Duodenal mucosa (tissue), 2 donors: ENCODE measurements at regions not wholly inside any gene's neighbourhood (a gene's known extent, or its start where the extent isn't known, plus 50 kb on each side); places are given as distances from the start of the nearest gene placed in this dataset.

Experiments used
- H3K27ac ChIP-seq: one replicate; pipeline ENCODE4 v1.7.0; 2013; ENCODE audit warnings: low read depth, low read length
- H3K27me3 ChIP-seq, 2 donors: one replicate each; pipeline ENCODE4 v1.7.0; 2013; ENCODE audit warnings: low read length in 2 of 2, control low read depth in 1 of 2; ENCODE audit not compliant: insufficient read depth in 2 of 2, control insufficient read depth in 1 of 2
- H3K36me3 ChIP-seq, 2 donors: one replicate each; pipeline ENCODE4 v1.7.0; 2013; ENCODE audit warnings: low read length in 2 of 2, control low read depth in 1 of 2; ENCODE audit not compliant: insufficient read depth in 2 of 2, control insufficient read depth in 1 of 2
- H3K4me1 ChIP-seq, 2 donors: one replicate each; pipeline ENCODE4 v1.7.0; 2013; ENCODE audit warnings: low read length in 2 of 2, control low read depth in 1 of 2; ENCODE audit not compliant: insufficient read depth in 2 of 2, control insufficient read depth in 1 of 2
- H3K4me3 ChIP-seq, 2 donors: one replicate each; pipeline ENCODE4 v1.7.0; 2013; ENCODE audit warnings: low read length in 2 of 2, low read depth in 1 of 2
- H3K9ac ChIP-seq, 2 donors: one replicate each; pipeline ENCODE4 v1.7.0; 2013; ENCODE audit warnings: low read length in 2 of 2, low read depth in 1 of 2
- H3K9me3 ChIP-seq, 2 donors: one replicate each; pipeline ENCODE4 v1.7.0; 2013; ENCODE audit warnings: low read length in 2 of 2, control low read depth in 1 of 2; ENCODE audit not compliant: control insufficient read depth in 1 of 2

DNA sequence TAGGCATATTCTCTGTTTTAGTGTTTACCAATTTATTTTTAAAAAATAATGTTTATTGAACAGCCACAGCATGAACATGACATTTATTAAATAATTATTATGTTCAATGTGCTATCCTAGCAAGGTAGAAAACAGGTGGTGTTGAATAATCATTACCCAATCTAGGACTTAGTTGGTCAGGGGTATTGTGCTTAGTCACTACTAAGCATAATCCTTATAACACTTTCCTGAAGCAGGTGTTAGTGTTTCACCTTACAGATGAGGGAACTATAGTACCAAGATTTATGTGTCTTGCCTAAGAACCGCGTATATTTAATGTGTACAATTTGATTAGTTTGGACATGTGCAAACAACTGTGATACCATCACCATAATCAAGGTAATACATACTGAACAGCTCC, 1387.2 kb upstream of the ACO1 start:
- no peaks in the 10 kb centered on the region for H3K36me3 ChIP-seq

DNA sequence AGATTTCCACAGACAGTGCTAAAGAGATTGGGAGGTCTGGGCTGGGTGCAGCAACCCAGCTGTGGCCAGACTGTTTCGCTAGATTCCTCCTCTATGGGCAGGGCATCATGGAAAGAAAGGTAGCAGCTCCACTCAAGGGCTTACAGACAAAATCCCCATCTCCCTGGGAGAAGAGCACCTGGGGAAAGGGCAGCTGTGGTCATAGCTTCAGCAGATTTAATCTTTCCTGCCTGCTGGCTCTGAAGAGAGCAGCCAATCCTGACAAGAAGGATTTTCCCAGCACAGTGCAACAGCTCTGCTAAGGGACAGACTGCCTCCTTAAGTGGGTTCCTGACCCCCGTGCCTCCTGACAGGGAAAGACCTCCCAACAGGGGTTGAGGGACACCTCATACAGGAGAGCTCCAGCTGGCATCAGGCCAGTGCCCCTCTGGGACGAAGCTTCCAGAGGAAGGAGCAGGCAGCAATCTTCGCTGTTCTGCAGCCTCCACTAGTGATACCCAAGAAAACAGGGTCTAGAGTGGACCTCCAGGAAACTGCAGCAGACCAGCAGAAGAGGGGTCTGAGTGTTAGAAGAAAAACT, 1379.3 kb upstream of the ACO1 start:
- H3K9ac ChIP-seq = no peak overlapping the region
- no peaks in the 10 kb centered on the region for H3K27me3 ChIP-seq
- no peaks in the 10 kb centered on the region for H3K9me3 ChIP-seq
- no peaks in the 10 kb centered on the region for H3K36me3 ChIP-seq
- no peaks in the 10 kb centered on the region for H3K4me1 ChIP-seq
- H3K27ac ChIP-seq = no peak overlapping the region
- H3K4me3 ChIP-seq = no peak overlapping the region

More for the DNA sequence above, 1387.2 kb upstream of the ACO1 start:
- no peak overlapping the region for H3K9ac ChIP-seq
- H3K27me3 ChIP-seq = no peaks in the 10 kb centered on the region
- H3K9me3 ChIP-seq = no peaks in the 10 kb centered on the region
- no peak overlapping the region for H3K4me3 ChIP-seq
- H3K27ac ChIP-seq = no peak overlapping the region
- no peaks in the 10 kb centered on the region for H3K4me1 ChIP-seq

DNA sequence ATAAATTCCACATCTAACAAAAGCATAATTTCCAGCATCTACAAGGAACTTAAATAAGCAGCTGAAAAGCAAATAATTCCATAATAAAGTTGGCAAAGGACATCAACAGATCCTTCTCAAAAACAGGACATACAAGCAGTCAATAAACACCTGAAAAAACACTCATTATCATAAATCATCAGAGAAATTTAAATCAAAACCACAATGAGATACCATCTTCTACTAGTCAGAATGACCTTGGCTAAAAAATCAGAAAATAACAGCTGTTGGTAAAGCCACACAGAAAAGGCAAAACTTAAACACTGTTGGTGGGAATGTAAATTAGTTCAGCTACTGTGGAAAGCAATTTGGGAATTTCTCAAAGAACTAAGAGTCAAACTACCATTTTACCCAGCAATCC, 1371.1 kb upstream of the ACO1 start:
- no peak overlapping the region for H3K4me3 ChIP-seq
- no peaks in the 10 kb centered on the region for H3K9me3 ChIP-seq
- no peaks in the 10 kb centered on the region for H3K27me3 ChIP-seq
- no peaks in the 10 kb centered on the region for H3K36me3 ChIP-seq
- H3K27ac ChIP-seq = no peak overlapping the region
- H3K4me1 ChIP-seq = no peaks in the 10 kb centered on the region
- no peak overlapping the region for H3K9ac ChIP-seq

DNA sequence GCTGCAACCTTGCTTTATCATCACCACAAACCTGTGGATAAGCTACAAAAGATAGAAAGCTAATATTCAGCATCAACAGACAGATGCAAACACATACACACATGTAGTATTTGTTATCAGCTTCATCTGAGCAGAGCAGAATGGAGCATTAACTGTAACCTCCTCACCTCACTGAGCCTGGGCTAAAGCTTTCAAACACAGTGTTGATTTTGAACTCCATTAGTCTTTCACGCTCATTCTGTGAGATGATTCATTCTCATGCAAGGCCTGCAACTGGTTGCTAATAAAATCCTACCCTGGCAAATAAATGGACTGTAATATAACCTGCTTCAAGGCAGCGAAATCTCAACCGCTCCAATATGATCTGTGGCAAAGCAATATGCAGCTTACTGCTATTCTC, 1360.6 kb upstream of the ACO1 start:
- no peaks in the 10 kb centered on the region for H3K9me3 ChIP-seq
- no peak overlapping the region for H3K9ac ChIP-seq
- no peak overlapping the region for H3K27ac ChIP-seq
- H3K4me3 ChIP-seq = no peak overlapping the region
- H3K27me3 ChIP-seq = no peaks in the 10 kb centered on the region
- H3K36me3 ChIP-seq = no peaks in the 10 kb centered on the region
- H3K4me1 ChIP-seq = no peaks in the 10 kb centered on the region

DNA sequence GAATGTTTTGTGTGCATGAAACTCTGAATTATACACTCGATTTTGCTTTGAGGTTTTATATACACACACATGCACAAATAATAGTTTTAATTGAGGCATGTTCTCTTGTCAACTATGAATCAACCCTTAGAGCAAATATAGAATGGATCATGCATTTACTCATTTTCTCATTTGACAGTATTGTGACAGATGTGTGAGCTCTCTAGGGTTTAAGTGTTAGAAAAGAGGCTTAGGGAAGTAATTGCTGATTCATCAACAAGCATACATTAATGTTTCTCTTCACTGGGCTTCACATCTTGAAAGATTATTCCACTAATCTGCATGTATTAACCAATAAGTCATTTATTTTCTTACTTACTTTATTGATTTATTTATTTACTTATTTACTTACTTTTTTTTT, 1356.8 kb upstream of the ACO1 start:
- no peaks in the 10 kb centered on the region for H3K36me3 ChIP-seq
- no peaks in the 10 kb centered on the region for H3K9me3 ChIP-seq
- no peak overlapping the region for H3K9ac ChIP-seq
- no peaks in the 10 kb centered on the region for H3K4me1 ChIP-seq
- no peak overlapping the region for H3K27ac ChIP-seq
- no peak overlapping the region for H3K4me3 ChIP-seq
- H3K27me3 ChIP-seq = no peaks in the 10 kb centered on the region

DNA sequence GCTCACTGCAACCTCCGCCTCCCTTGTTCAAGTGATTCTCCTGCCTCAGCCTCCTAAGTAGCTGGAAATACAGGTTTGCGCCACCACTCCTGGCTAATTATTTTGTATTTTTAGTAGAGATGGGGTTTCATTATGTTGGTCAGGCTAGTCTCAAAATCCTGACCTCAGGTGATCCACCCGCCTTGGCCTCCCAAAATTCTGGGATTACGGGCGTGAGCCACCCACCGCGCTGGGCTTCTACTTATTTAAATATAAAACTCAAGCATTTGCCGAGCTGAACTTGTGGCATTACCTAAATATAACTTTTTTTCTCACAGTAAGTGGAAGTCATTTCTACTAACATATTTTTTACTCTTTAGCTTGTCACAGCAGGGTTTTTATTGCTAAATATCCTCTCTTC, 1356.3 kb upstream of the ACO1 start:
- no peak overlapping the region for H3K4me3 ChIP-seq
- H3K4me1 ChIP-seq = no peaks in the 10 kb centered on the region
- H3K27ac ChIP-seq = no peak overlapping the region

DNA sequence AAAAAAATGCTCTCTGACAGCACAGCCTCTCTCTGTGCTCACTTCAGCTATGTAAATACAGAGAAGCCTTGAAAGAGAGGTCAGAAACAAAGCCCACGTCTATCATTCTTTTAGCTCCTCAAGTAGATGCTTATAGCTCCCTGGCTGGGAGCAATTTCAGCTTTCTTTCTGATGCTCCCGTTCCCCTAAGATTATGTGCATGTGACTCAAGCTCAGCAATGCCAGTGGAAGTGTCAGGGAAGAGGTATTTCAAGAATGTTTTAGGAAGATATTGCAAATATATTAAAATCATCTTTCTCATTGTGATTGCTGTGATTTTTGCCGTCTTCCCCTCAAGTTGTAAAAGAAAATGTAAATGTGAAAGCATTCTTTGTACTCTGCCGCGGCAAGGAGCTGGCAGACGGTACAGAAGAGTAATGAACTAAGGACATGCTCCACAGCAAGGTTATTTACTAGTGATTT, 1353.7 kb upstream of the ACO1 start:
- Histone ChIP-seq H3K9ac (no peak overlapping the region), H3K27me3 (no peaks in the 10 kb centered on the region), H3K27ac (no peak overlapping the region), H3K9me3 (no peaks in the 10 kb centered on the region), H3K4me1 (no peaks in the 10 kb centered on the region), H3K4me3 (no peak overlapping the region), H3K36me3 (no peaks in the 10 kb centered on the region)

More for the DNA sequence above, 1356.3 kb upstream of the ACO1 start:
- H3K27me3 ChIP-seq = no peaks in the 10 kb centered on the region
- no peak overlapping the region for H3K9ac ChIP-seq
- no peaks in the 10 kb centered on the region for H3K9me3 ChIP-seq
- no peaks in the 10 kb centered on the region for H3K36me3 ChIP-seq

DNA sequence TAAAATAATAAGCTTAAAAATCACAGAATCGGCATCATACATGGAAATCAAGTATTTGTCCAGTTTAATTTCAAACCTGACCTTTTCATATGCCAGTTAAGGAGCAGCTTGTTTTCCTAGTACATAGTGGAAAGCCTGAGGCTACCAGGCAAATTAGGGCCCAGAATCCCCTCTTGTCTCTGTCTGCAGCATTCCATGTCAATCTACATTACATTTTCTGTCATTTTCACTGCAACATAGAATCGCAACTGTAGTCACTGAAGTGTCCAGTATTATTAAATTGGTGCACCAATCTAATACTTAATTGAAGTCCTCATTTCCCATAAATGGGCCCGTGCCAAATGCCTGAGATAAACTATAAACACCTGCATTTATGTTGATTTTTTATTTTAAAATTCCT, 1352.2 kb upstream of the ACO1 start:
- H3K9ac ChIP-seq = no peak overlapping the region
- H3K4me1 ChIP-seq = no peaks in the 10 kb centered on the region
- H3K9me3 ChIP-seq = no peaks in the 10 kb centered on the region
- H3K27me3 ChIP-seq = no peaks in the 10 kb centered on the region
- no peaks in the 10 kb centered on the region for H3K36me3 ChIP-seq
- no peak overlapping the region for H3K4me3 ChIP-seq
- H3K27ac ChIP-seq = no peak overlapping the region

DNA sequence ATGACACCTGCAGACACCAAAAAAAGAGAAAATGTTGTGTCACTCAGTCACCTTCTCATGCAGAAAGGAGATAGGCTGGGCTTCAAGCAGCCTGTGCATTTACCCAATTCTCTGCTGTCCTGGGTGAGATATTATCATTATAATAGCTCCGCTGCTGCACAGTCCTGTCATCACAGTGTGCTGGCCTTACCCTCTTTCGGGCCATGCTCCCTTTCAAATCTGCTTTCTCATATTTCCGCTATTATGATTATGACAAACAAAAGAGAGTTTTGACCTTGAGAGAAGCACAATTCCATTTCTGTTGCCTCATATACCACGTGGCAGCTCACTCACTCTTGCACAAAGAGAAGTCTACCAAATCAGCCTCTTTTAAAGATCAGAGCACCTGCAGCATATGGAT, 1350.1 kb upstream of the ACO1 start:
- Histone ChIP-seq H3K4me3 (no peak overlapping the region), H3K27ac (no peak overlapping the region), H3K27me3 (no peaks in the 10 kb centered on the region), H3K9ac (no peak overlapping the region), H3K9me3 (no peaks in the 10 kb centered on the region), H3K36me3 (no peaks in the 10 kb centered on the region), H3K4me1 (no peaks in the 10 kb centered on the region)

DNA sequence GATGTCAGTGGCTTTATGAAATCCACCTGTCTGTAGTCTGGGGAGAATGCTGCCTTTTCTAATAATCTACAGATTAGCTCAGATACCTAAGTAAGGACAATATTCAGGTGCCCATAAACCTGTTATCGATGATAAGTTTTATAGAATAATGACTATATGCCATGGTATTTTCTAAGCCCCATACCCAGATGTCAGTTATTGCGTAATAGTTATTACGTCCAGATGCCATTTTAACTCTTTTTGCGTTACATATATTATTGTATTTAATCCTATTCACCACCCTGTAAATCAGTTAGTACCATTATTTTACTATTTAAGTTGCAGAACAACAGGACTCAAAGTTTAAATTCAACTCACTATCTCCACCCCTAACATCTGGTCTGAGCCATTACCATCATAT, 1343.9 kb upstream of the ACO1 start:
- Histone ChIP-seq H3K9ac (no peak overlapping the region), H3K36me3 (no peaks in the 10 kb centered on the region), H3K27ac (no peak overlapping the region), H3K4me3 (no peak overlapping the region), H3K4me1 (no peaks in the 10 kb centered on the region), H3K27me3 (no peaks in the 10 kb centered on the region), H3K9me3 (no peaks in the 10 kb centered on the region)

DNA sequence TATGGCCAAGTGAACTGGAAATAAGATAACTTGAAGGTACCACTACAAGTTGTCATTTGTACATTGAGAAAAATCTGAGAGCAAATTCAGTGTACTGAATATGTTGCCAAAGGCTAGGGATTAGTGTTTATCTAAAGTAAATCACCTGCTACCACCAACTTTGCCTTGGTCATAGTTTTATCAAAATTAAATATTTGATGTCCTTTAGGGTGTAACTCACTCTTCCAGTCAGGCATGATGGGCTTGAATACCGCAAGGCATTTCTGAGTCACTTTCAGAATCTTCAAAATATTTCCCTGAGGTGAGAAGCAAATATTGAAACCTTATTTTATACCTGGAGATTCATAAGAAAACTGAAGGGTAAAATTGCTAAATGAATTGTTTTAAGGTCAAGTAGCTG, 1338.6 kb upstream of the ACO1 start:
- Histone ChIP-seq H3K4me1 (no peaks in the 10 kb centered on the region), H3K27ac (no peak overlapping the region), H3K4me3 (no peak overlapping the region), H3K27me3 (no peaks in the 10 kb centered on the region), H3K9me3 (no peaks in the 10 kb centered on the region), H3K36me3 (no peaks in the 10 kb centered on the region), H3K9ac (no peak overlapping the region)
